OCI-LY3 (cell line): ENCODE measurements at regions not wholly inside any gene's neighbourhood (a gene's known extent, or its start where the extent isn't known, plus 50 kb on each side); places are given as distances from the start of the nearest gene placed in this dataset.

ENCODE experiments used
- EZH2phosphoT487 ChIP-seq: fragments of 200-600 bp; shearing (Covaris generic); IDR thresholded peaks from 2 replicates; pipeline ENCODE4 v1.6.1; 2018; ENCODE audit warnings: antibody characterized with exemption, mixed run types, low read depth
- TF ChIP-seq, protein P1 (sequence below): fragments of 200-600, 300-600 bp; sonication (generic); IDR thresholded peaks from 2 replicates; pipeline ENCODE4 v1.5.1; 2014; ENCODE audit warnings: antibody characterized with exemption, low read length, low read depth

DNA sequence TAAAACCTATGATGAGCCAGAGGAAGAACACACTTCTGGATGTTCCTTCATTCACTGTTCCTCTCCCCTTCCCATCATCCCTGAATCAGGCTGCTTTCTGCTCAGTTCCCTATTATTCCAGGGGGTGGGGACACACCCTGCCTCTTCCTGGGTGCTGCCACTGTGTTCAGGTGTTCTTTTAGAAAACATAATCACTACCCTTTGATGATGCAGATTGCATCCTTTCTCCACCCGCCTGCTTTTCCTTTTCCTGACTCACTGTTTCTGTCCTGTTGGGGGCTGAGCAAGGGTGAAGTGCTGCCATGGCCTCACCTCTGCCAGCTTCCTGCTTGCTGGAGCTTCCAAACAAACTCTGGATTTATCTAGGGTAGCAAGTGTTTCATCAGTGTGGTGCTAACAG, 331.9 kb upstream of the GRIA1 start:
- TF ChIP-seq EZH2phosphoT487, result no peak
- TF ChIP-seq, protein P1, sequence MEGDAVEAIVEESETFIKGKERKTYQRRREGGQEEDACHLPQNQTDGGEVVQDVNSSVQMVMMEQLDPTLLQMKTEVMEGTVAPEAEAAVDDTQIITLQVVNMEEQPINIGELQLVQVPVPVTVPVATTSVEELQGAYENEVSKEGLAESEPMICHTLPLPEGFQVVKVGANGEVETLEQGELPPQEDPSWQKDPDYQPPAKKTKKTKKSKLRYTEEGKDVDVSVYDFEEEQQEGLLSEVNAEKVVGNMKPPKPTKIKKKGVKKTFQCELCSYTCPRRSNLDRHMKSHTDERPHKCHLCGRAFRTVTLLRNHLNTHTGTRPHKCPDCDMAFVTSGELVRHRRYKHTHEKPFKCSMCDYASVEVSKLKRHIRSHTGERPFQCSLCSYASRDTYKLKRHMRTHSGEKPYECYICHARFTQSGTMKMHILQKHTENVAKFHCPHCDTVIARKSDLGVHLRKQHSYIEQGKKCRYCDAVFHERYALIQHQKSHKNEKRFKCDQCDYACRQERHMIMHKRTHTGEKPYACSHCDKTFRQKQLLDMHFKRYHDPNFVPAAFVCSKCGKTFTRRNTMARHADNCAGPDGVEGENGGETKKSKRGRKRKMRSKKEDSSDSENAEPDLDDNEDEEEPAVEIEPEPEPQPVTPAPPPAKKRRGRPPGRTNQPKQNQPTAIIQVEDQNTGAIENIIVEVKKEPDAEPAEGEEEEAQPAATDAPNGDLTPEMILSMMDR, result no peak
